ENCODE measurements at regions not wholly inside any gene's neighbourhood (a gene's known extent, or its start where the extent isn't known, plus 50 kb on each side); places are given as distances from the start of the nearest gene placed in this dataset.

DNA sequence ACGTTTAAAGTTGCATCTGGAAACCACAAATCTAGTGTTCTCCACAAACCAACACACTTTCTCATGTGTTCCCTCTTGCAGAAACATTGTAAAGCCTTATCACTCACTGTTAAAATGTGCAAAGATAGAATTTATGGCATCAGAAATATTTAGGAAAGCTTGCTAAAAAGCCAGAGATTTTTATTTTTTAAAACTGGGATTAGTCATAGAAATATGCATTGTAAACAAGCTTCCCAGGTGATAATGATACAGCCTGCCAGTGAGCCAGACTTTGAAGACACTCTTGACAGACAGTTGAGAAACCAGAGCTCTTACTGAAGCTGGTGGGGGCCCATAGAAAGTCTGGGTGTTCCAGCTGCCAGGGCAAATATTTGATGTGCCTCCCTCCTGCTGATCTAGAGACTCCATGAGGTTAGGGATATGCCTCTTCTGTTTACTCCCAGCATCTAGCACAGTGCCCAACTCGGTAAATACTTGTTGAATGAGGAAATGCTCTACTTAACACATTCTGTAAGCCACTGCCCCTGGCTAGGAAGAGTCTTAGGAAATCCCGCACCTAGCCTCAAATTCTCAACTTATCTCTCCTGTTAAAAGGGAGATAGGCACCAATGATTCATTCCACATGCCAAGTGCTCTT is 179.0 kb upstream of the RASGEF1B start:
- no peak for DNase-seq

DNA sequence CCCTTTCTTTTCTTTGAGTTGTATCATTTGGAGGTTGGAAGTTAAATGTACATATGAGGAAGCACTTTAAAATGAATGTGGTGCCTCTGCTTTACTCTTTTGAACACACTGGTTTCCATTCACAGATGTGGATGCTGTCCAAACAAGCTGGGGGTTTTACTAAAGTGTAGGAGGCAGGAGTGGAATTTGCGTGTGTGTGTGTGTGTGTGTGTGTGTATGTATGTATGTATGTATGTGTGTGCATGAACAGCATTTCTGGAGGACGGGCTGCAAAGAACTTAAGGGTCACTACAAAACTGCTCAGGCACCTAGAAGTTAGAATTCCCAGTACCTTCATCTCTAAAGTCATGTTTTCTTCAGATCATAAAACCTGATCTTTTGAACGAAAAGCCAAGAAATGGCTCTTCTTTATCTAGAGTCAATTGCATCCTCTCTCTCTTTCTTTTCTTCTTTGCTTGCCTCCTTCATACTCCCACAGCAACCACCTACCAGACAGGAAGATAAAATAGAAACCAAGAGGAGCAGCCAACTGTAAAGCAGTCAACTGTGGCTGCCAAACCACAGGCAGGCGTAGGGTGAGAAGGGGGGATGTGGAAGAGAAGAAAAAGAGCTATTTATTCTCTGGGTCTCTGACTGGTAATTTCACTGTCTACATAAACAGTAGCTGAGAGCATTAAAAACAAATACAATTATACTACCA is 177.0 kb upstream of the RASGEF1B start:
- no peak for DNase-seq

DNA sequence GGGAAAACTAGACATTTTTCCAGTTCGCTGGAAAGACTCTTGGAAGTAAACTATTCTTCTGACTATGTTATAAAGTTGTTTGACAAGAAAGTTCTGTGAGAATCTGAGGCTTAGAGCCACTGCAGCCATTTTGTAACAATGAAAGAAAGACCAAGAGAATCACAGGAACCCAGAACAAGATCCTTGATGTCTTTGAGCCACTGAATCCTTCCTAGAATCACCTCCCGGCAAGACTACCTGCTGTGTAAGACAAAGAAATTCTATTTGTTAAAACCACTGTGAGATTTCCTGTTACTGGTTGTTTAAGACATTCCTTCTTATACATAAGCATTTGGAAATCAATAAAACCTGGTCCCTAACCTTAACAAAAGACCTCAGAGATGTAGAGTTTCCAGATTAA is 175.7 kb upstream of the RASGEF1B start:
- no peak for DNase-seq

DNA sequence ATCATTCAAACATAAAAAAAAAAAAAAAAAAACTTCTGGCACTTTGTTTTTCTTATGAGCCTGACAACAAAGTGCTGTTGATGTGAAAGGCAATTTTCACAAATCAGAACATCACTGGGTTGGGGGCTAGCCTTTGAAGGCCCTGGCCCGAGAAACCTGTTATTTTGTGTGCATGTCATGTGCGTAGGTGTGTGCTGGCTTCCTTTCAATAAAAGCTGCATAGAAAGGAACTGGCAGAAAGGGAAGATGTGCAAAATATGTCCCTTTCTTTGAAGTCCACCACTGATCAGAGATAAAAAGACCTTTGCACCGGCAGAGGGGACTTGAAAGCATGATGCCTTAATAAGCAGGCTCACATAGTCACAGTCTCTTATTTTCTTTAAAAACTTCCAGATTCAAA is 170.8 kb upstream of the RASGEF1B start:
- no peak for DNase-seq

DNA sequence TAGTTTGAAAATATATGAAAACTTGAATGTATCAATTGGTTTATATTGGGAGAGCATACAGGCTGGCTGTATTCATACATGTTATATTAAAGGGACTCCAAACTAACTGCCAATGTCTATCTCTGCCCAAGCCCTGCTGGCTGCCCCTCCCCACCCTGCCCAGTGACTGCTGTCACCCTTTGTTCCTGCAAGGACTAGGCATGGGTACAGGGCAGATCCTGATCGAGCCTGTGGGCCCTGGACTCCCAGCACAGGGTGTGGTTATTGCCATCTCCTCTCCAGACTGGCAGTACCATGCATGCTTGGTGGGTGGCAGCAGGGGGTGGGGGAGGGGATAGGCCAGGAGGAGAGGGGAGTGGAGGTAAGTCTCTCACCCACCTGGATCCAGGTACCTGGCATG is 167.5 kb upstream of the RASGEF1B start:
- no peak for DNase-seq

DNA sequence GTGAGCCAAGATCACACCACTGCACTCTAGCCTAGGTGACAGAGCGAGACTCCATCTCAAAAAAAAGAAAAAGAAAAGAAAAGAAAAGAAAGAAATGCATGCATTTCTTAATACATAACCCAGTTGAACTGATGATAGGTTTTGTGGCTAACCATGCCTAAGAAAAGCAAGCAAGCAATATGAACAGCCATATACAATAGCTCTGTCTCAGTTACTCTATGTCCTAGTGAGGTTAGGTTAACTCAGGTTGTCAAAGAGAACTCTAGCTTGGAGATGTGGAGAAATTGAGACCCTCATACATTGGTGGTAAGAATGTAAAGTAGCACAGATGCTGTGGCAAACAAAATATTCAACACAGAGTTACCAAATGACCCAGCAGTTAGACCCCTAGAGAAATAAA is 167.0 kb upstream of the RASGEF1B start:
- DNase-seq, result no peak

DNA sequence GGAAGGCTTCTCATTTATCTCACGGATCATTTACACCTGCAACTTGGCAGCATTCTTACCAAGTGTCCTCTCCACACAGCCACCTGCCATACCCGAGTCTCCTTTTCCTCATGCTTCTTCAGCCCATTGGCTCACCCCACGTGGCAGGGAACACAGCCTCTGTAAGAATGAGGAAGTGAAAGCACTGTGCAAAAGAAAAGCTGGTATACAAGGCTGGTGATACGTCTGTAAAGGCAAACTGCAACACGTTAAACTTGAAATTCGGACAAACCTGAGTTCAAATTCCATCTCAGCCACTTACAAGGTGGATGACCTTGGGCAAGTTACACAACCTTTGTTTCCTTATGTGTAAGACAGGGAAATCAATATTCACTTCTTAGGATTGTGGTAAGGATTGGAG is 164.0 kb upstream of the RASGEF1B start:
- DNase-seq, result no peak

DNA sequence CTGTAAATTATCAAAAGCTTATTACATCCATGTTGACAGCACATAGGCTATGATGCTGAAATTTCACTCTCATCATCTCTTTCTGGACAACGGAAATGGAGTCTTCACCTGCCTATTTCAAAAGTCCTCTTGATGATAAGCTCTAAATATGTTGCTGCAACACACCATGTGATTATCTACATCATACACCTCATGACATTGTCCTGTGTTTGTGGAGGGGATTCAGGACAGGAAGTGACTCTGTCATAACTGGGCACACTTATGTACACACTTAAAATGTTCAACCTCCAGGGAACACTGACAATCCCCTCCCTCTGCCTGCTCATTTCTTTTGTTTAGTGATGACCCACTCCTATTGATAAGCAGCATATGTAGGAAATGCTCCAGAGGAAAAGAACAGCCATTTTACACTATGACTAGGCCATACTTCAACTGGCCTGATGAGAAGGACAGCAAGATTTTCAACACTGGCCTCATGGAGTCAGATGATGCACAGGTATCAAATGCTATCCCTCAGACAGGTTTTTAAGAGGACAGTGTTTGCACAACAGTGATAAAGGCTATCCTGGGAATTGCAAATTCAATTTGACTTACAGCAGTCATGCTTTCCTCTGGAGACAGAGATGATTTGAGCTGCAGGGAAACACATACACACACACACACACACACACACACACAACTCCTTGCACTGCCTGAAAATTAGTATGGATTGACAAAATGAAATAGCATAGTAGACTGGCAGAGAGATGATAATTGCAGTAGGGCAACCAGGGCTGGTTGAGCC is 163.3 kb upstream of the RASGEF1B start:
- DNase-seq, result no peak

DNA sequence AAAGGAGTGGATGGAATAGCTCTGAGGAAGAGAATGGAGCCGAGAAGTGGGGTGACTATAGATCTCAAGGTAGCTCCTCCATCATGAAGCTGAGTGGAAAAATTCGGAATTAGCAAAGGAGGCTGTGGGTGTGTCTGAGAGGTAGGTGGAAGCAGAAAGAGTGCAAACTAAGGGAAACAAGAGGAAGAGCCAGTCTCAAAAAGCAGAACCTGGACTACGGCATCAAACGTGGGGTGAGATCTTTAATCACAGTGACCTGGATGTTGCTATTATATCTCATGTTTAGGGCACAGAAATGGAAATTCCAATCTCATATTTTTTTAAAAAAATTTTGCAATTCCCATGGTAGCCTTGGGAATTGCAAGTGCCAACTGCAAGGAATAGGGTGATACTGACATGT is 162.5 kb upstream of the RASGEF1B start:
- DNase-seq, result no peak

DNA sequence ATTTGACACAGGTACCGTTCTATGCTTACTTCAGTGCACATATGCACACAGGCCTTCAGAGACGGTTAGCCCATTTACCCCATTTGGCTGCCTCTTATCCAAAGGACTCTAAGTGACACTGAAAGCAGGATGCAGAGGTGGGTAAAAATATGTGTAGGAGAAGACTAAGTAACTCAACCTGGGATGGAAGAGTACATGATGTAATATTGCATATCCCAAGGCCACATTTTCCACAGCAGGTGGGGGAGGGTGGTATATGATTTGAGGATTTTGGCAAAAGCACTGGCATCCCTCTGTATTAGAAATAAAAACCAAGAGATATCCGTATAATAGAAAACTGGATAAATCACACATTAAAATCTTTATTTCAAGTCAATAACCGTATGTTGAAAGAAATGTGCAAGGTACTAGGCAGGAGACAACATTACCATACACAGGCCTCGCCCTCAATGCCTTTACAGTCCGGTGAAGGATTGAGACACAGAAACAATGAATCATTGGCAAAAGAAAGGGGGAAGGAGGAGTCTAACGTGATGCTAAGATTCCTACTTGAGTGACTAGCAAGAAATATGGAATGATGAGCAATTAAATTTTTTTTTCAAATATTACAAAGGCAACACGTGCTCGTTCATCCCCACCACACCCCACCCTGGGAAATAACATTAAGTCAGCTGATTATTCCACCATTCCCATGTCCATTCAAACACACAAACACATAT is 161.0 kb upstream of the RASGEF1B start:
- DNase-seq, result no peak

DNA sequence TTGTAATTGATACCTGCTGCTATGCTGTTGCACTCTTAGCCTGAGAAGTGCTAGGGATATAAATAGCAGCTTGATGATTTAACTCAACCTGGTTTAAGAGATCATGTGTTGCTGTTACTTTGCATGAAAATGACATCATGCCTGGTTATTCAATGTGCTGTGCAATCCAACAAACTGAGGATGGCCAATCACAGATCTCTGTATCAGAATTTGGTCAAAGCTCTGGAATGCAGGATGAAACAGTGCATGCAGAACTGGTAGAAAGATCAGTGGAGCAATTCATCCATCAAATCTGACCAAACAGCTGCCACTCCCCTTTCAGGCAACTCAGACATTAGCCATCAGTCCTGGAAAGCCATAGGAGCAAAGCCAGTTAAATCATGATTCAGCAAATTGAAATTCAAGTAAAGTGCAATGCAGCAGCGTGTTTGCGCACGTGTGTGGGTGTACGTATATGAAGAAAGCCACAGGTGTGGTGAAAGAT is 160.3 kb upstream of the RASGEF1B start:
- DNase-seq, result no peak

DNA sequence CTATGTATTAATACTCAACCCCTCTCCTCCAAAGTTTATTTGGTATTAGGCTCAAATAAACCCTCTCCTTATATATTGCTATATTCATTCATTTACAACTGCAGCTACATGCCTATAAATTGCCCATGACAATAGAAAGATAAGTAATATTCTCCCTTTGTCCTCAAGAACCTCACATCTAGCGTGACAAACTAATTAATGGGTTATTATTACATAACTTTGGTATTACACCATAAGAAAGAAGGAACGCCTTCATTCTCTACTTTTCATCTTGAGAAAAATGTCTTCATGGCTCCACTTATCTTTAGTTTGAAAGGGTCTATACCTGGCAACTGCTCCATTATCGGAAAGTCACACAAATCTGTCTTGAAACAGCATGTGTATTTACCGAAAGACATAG is 157.7 kb upstream of the RASGEF1B start:
- DNase-seq, result no peak

DNA sequence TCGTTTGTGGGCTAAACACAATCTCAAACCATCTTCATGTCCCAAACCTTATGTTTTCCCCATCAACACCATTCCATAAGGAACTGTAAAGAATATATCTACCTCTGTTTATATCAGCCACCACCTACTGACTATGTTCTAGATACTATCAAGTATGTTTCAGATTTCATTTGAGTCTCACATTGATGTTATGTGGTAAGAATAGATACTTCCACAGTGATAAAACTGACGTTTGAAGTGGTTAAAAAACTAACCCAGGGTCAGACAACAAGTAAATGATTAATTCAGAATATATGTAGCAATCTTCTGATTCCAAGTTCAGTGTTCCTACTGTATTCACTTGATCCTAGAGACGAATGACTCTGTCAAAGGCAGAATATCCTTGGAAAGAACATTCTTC is 156.8 kb upstream of the RASGEF1B start:
- no peak for DNase-seq

DNA sequence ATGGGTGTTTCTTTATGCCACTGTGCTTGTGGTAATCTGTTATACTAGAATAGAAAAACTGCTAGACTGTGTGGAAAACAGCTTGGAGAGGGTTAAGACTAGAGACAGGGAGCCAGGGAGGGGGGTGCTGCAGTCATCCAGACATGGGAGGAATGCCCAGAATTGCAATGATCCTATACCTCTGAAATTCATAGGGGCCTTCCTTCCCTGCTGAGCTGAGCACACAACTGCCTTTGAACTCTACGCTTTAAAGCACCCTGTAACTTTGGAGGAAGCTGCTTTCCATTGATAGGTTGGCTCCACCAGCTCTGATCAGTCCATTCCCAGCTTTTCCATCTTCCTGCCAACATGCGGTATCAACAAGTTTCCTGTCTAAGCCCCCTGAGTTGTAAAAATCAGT is 155.9 kb upstream of the RASGEF1B start:
- no peak for DNase-seq

DNA sequence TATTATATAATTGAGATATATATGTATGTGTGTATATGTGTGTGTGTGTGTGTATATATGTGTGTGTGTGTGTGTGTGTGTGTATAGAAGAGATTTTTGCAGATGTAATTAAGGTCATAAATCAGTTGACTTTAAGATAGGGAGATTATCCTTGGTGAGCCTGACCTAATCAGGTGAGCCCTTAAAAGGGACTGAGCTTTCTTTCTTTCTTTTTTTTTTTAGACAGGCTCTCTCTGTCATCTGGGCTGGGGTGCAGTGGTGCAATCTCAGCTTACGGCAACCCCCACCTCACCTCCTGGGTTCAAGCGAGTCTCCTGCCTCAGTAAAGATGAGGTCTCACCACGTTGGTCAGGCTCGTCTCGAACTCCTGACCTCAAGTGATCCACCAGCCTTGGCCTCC is 155.1 kb upstream of the RASGEF1B start:
- no peak for DNase-seq

DNA sequence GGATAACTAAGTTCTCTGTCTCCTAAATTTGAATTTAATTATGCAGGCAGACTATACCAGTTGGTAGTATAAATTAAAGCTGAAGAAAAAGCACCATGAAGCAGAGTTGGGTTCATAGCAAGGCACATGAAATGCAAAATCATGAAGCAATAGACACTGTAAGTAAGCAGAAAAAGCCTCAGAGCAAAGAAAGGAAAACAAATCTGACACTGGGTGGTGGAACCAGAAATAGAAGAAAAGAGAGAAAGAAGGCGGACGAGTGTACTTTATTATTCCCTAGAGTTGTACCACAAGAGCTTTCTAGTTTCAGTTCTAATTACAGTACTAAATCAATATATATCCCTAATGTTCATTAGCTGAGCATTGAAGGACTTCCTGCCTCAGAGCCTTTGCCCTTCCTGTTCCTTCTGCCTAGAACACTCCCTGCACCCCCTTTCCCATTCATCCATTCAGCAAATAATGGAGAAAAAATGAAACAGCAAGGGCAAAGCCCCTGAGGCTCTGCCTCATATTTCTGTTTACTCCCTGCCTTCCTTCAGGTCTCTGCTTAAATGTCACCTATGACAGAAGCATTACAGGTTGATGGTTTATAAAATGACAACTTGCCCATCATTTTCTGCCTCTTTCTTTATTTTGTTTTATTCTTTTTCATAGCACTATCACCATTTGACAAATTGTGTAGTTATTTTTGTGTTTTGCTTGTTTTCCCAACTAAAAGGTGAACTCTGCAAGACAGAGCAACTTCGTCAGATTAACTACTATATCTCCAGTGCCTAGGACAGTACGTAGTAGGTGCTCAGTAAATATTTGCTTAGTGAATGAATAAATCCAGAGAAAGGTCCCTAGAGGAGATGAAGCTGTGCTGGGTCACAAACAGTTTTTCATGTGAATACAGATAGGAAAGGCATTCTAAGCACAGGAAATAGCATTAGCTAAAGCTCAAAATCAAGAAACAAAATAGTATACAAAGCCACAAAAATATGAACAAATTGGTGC is 154.0 kb upstream of the RASGEF1B start:
- no peak for DNase-seq

DNA sequence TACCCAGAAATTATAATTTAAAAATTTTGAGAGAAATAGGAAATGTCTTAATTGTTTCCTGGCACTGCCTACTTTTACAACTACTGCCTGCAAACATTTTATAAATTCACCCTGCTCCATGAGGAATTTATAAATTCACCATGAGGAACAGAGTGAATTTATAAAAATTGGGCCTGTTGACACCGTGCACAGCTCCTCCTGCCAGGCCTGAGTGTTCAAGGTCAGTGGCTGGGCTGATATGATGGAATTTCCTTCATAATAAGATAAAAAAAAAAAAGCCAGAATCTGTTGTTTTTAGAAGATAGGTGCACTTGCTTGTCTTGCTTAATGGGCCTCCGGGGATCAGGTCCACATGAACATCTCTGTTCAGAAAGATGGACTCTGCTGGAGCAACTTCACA is 151.7 kb upstream of the RASGEF1B start:
- DNase-seq, result no peak

DNA sequence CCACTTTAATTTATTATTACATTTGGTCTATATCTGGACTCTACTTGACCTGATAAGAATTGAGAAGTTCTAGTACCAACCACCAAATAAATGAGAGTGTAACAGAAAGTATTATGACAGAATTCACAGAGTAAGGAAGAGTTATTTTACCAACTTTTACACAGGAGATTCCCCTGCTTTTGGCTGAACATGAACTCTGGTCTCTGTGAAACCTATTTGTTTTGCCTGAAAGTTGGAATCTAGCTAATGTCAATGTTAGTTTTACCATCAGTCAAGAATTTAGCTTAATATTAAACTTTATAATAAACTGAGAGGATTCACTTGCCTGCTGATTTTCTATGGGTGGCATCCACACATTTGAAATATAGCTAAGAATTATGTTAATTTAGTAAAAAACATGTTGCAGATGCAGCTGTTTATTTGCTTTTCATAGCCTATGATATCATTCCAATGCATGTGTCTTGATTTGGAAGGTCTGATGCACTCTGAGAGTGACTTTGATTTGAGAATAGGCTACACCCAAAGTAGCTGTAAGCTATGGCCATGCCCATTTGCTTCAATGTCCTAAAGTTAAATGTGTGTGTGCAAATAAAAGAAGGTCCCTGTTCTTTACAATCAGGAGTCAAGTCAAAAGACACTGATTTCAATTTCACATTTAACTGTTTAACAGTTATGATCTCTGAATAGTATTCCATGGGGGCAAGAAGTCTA is 150.9 kb upstream of the RASGEF1B start:
- DNase-seq, result no peak

DNA sequence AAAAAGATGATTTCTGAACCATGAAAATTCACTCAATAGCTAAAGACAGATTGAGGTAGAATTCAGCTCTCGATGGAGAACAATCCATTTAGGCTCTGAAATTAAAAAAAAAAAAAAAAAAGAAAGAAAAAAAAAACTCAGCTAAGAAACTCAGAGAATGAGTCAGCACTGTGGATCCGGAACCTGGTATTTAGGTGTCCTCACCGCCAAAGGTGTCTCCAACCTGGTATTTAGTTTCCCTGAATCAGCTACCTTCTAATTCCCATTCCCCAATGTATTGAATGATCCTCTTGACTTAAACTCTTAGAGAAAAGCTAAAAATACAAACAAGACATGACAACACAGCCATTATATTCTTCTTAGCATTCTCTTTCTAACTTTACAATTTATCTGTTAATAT is 150.3 kb upstream of the RASGEF1B start:
- no peak for DNase-seq

DNA sequence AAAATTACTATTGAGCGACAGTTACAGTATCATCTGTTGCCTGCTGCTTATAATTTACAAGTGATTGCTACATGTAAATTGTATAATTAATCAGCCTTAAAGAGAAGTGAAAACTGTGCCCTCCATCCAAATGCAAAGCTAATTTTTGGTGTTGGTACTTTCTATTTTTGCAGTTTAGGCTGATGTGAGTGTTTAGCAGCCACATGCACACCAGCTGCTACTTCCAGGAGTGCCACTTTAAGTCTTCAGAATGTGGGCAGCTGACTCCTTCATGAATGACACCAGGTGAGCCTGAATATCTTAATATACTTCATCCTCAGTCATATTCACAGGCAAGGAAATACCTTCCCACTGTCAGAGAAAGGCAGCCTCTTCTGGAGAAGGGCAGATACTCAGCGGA is 149.8 kb upstream of the RASGEF1B start:
- DNase-seq, result no peak

DNA sequence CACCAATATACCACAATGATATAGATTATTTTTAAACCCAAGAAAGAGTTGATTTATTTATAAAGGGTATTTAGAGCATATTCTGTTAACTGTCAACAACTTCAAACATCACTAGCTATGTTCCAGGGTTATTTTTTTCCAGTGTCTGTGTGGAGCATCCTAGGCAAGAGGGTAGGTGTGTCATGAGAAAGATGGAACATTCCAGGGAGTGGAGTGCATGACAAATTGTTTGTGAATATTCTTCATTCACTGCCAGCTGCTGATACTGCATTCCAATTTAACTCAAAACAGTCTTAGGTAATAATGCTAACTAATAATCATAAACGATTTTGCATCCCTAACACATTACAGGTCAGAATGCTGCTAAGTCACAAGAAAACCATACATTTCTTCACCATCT is 148.7 kb upstream of the RASGEF1B start:
- DNase-seq, result no peak

DNA sequence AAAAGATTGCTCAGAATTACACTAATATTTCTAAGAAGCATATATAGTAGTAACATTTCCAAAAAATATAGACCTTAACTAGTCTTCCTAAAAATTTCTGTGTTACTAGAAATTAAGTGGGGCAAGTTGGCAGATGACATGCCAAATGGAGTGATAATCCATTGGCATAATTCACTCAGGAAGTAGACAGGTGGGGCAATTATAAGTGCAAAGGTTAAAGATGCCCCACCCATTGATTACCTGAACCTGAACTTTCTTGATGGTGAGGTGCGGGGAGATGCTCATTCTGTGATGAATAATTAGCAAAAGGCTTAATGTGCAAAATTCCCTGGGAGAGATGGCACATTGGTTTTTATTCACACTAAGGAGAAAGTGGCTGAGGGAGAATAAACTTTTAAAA is 145.8 kb upstream of the RASGEF1B start:
- DNase-seq, result no peak
